GM23248 (cell line): ENCODE measurements at regions not wholly inside any gene's neighbourhood (a gene's known extent, or its start where the extent isn't known, plus 50 kb on each side); places are given as distances from the start of the nearest gene placed in this dataset.

Experiments
- EZH2 ChIP-seq: fragments of 200-600 bp; sonication (generic); IDR thresholded peaks from 2 replicates; pipeline ENCODE4 v1.6.1; 2018; ENCODE audit warnings: antibody characterized with exemption, mild to moderate bottlenecking; ENCODE audit not compliant: insufficient read depth, poor library complexity, severe bottlenecking
- EZH2phosphoT487 ChIP-seq: fragments of 200-600 bp; sonication (generic); IDR thresholded peaks from 2 replicates; pipeline ENCODE4 v1.6.1; 2018; ENCODE audit warnings: antibody characterized with exemption, moderate library complexity, mild to moderate bottlenecking, low read depth; ENCODE audit not compliant: insufficient read depth

GRCh38 chr15:69980341-69981059 is 117.2 kb downstream of the TLE3 start:
- TF ChIP-seq EZH2 (no peak), EZH2phosphoT487 (no peak)
